Body of pancreas (tissue), 4 donors: ENCODE measurements at regions not wholly inside any gene's neighbourhood (a gene's known extent, or its start where the extent isn't known, plus 50 kb on each side); places are given as distances from the start of the nearest gene placed in this dataset.

Source experiments
- CTCF ChIP-seq, 7 experiments: fragments of 450-650 bp in 4 of 7; fragments of 200-600 bp in 3 of 7; sonication (generic) in 3 of 7; IDR thresholded peaks; one replicate each; pipeline ENCODE4 v1.5.1; 2016 to 2019; ENCODE audit warnings: antibody characterized with exemption in 7 of 7
- POLR2A ChIP-seq, 3 donors: fragments of 450-650 bp; IDR thresholded peaks; one replicate each; pipeline ENCODE4 v1.6.1; 2016; ENCODE audit warnings: antibody characterized with exemption in 3 of 3, mild to moderate bottlenecking in 2 of 3

- TF ChIP-seq CTCF (IDR thresholded peaks at IDR 0.05) (no peak), POLR2A (IDR thresholded peaks at IDR 0.05) (no peak)
Observed at GRCh38 chr5:96075579-96076289, 114.1 kb upstream of the ELL2 start.
